ENCODE measurements at regions not wholly inside any gene's neighbourhood (a gene's known extent, or its start where the extent isn't known, plus 50 kb on each side); places are given as distances from the start of the nearest gene placed in this dataset.

- no peak for DNase-seq (ENCODE audit: low spot score in 2 of 2)
Observed at GRCh38 chr6:164531736-164532135, 777.7 kb downstream of the C6orf118 start.

DNA sequence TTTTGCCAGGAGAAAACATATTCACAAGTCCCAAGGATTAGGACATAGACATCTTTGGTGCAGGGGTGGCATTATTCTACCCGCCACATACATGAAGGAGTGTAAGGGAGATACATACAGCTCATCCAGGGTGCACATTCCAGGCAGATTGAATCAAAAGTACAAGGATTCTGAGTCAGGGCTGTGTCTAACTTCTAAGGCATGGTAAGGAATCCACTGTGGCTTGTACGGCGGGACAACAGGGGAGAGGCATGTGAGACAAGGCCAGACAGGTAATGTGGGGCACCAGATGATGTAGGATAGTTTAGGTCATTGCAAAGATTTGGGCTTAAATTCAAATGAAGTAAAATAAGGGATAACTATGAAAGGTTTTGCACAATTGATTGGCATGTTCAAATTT is 780.9 kb downstream of the C6orf118 start:
- DNase-seq (ENCODE audit: low spot score in 2 of 2) = no peak
- WGBS, 2 donors = 74 to 96% methylated on average over 3 of the region's 3 CpGs
- Histone ChIP-seq H3K9me3 (peaks cover 0 to 9% (median 0%) of the 10 kb centered on the region in 4 donors), H3K4me1 (no peaks in the 10 kb centered on the region), H3K27me3 (no peaks in the 10 kb centered on the region), H3K36me3 (no peaks in the 10 kb centered on the region), H3K4me3 (no peak overlapping the region), H3K27ac (no peak overlapping the region)
- TF ChIP-seq POLR2A (IDR thresholded peaks at IDR 0.05) (no peak), EP300 (IDR thresholded peaks at IDR 0.05) (no peak)

More at GRCh38 chr6:164531736-164532135, 777.7 kb downstream of the C6orf118 start:
- H3K27ac ChIP-seq = no peak overlapping the region
- H3K9me3 ChIP-seq = no peaks in the 10 kb centered on the region
- no peaks in the 10 kb centered on the region for H3K27me3 ChIP-seq
- H3K36me3 ChIP-seq = no peaks in the 10 kb centered on the region
- H3K4me1 ChIP-seq = no peaks in the 10 kb centered on the region
- TF ChIP-seq POLR2A (IDR thresholded peaks at IDR 0.05) (no peak), EP300 (IDR thresholded peaks at IDR 0.05) (no peak)
- TF ChIP-seq, protein P1, sequence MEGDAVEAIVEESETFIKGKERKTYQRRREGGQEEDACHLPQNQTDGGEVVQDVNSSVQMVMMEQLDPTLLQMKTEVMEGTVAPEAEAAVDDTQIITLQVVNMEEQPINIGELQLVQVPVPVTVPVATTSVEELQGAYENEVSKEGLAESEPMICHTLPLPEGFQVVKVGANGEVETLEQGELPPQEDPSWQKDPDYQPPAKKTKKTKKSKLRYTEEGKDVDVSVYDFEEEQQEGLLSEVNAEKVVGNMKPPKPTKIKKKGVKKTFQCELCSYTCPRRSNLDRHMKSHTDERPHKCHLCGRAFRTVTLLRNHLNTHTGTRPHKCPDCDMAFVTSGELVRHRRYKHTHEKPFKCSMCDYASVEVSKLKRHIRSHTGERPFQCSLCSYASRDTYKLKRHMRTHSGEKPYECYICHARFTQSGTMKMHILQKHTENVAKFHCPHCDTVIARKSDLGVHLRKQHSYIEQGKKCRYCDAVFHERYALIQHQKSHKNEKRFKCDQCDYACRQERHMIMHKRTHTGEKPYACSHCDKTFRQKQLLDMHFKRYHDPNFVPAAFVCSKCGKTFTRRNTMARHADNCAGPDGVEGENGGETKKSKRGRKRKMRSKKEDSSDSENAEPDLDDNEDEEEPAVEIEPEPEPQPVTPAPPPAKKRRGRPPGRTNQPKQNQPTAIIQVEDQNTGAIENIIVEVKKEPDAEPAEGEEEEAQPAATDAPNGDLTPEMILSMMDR (IDR thresholded peaks at IDR 0.05) = no peak
- 84 to 86% methylated on average over 3 of the region's 3 CpGs for WGBS, 2 donors
- no peak overlapping the region for H3K4me3 ChIP-seq

DNA sequence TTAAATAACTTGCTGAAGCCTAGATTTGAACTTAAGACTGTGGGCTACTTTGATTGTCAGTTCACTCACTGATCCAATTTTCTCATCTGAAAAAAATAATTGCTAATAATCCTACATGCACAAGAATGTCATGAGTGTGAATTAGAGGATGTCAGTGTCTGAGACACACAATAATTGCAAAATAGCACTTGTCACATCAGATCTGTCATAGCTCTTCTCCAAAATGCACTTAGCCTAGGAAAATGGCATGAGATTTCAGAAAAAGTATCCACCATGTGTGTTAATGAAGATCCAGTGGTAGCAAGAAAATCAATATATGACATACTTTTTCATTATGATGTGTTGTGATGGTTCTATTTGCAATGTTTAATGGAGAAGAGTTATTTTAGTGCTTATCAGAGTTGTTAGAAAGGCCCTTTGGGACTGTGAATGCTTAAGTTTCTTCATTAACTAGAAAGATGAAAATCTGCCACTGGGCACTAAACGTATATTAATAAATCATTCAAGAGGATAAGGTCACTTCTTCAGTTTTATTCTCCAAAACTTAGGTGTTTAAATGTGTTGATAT is 786.2 kb downstream of the C6orf118 start:
- Histone ChIP-seq H3K36me3 (no peaks in the 10 kb centered on the region), H3K9me3 (peaks cover 0 to 38% (median 0%) of the 10 kb centered on the region in 4 donors), H3K27ac (no peak overlapping the region), H3K4me3 (no peak overlapping the region), H3K27me3 (no peaks in the 10 kb centered on the region), H3K4me1 (no peaks in the 10 kb centered on the region)
- 89 to 90% methylated on average over 1 of the region's 1 CpG for WGBS, 2 donors
- no peak for DNase-seq (ENCODE audit: low spot score in 2 of 2)
- TF ChIP-seq, protein P1 (IDR thresholded peaks at IDR 0.05) = no peak
- no peak for TF ChIP-seq EP300 (IDR thresholded peaks at IDR 0.05)
- no peak for TF ChIP-seq POLR2A (IDR thresholded peaks at IDR 0.05)

GRCh38 chr6:164520916-164521315 is 788.5 kb downstream of the C6orf118 start:
- TF ChIP-seq, protein P1 (IDR thresholded peaks at IDR 0.05) = no peak
- no peak for TF ChIP-seq EP300 (IDR thresholded peaks at IDR 0.05)
- no peak for TF ChIP-seq POLR2A (IDR thresholded peaks at IDR 0.05)

DNA sequence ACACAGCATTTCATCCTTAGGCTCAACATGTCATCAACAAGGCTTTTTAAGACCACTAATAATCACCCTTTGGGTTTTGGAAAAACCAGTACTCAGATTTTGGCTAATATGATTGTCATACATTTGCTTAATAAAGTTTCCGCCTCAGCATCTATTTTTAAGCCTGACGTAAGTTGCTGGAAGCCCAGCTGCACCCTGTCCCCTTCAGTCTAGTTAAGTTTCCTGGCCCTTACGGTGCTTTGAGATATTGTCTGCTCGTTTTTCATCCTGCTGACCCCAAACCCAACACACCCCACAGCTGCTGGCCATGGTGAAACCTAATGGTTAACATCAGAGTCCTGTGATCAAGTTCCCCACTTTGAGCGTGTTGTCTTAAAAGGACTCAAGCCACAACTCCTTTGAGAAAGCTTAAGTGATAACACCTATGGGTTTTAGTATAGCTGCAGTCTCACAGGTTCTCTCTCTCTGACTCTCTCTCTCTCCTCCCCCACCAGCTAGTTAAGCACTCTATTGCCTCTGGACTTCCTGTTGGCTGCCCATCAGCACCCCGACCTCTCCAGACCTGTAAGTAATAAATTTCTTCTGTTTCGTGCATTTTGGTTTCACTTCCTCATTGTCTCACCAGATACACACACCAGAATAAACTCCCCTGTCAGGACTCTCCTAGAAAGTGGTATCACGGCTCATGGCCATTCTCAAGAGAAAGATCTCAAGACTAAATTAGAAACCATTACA is 802.0 kb downstream of the C6orf118 start:
- H3K4me1 ChIP-seq = no peaks in the 10 kb centered on the region
- no peak for TF ChIP-seq EP300 (IDR thresholded peaks at IDR 0.05)
- no peak for TF ChIP-seq POLR2A (IDR thresholded peaks at IDR 0.05)
- TF ChIP-seq, protein P1 (IDR thresholded peaks at IDR 0.05) = no peak
- no peak for DNase-seq (ENCODE audit: low spot score in 2 of 2)
- H3K36me3 ChIP-seq = no peaks in the 10 kb centered on the region
- no peak overlapping the region for H3K27ac ChIP-seq
- WGBS, 2 donors = 62 to 70% methylated on average over 8 of the region's 8 CpGs
- H3K9me3 ChIP-seq = no peaks in the 10 kb centered on the region
- H3K27me3 ChIP-seq = no peaks in the 10 kb centered on the region
- H3K4me3 ChIP-seq = no peak overlapping the region

More at GRCh38 chr6:164520916-164521315, 788.5 kb downstream of the C6orf118 start:
- Histone ChIP-seq H3K27me3 (no peaks in the 10 kb centered on the region), H3K27ac (no peak overlapping the region), H3K9me3 (peaks cover 0 to 33% (median 0%) of the 10 kb centered on the region in 4 donors), H3K4me1 (no peaks in the 10 kb centered on the region), H3K36me3 (no peaks in the 10 kb centered on the region), H3K4me3 (no peak overlapping the region)
- 84 to 85% methylated on average over 4 of the region's 4 CpGs for WGBS, 2 donors
- DNase-seq (ENCODE audit: low spot score in 2 of 2) = no peak

Measured in tibial nerve (tissue), 4 donors.